GM12874 (cell line): ENCODE measurements at regions not wholly inside any gene's neighbourhood (a gene's known extent, or its start where the extent isn't known, plus 50 kb on each side); places are given as distances from the start of the nearest gene placed in this dataset.

ENCODE experiments used
- TF ChIP-seq, protein P1 (sequence below): IDR thresholded peaks from 2 replicates; pipeline ENCODE4 v1.5.1; 2011; ENCODE audit warnings: low read depth, mild to moderate bottlenecking, control low read depth, low read length, moderate library complexity; ENCODE audit not compliant: insufficient read depth

DNA sequence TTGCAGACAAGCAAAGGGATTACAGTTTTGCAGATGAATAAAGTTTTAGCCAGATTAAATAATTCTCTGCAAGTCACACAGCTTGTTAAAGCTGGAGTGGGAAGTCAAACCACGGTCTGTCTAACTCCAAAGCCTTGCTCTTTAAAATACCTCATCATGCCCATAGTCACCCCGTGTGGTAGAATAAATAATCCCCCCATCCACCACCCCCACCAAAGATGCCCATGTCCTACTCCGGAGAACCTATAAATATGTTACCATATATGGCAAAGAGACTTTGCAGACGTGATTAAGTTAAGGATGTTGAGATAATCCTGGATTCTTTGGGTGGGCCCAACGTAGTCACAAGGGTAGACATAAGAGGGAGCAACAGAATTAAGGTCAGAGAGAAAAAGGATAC lies 118.7 kb downstream of the BEND2 start:
- TF ChIP-seq, protein P1, sequence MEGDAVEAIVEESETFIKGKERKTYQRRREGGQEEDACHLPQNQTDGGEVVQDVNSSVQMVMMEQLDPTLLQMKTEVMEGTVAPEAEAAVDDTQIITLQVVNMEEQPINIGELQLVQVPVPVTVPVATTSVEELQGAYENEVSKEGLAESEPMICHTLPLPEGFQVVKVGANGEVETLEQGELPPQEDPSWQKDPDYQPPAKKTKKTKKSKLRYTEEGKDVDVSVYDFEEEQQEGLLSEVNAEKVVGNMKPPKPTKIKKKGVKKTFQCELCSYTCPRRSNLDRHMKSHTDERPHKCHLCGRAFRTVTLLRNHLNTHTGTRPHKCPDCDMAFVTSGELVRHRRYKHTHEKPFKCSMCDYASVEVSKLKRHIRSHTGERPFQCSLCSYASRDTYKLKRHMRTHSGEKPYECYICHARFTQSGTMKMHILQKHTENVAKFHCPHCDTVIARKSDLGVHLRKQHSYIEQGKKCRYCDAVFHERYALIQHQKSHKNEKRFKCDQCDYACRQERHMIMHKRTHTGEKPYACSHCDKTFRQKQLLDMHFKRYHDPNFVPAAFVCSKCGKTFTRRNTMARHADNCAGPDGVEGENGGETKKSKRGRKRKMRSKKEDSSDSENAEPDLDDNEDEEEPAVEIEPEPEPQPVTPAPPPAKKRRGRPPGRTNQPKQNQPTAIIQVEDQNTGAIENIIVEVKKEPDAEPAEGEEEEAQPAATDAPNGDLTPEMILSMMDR: no peak

DNA sequence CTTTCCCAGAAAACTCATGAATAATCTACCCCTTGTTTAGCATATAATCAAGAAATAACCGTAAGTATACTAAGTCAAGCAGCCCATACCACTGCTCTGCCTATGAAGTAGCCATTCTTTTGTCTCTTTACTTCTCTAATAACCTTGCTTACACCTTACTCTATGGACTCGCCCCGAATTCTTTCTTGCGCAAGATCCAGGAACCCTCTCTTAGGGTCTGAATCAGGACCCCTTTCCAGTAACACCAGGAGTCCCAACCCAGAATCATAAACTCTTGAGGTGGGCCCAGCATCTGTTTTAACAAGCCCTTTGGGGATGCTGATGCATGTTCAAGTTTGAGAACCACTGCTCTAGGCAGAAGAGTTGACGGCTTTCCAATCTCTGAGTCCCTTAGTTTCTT lies 119.6 kb downstream of the BEND2 start:
- TF ChIP-seq, protein P1: no peak

DNA sequence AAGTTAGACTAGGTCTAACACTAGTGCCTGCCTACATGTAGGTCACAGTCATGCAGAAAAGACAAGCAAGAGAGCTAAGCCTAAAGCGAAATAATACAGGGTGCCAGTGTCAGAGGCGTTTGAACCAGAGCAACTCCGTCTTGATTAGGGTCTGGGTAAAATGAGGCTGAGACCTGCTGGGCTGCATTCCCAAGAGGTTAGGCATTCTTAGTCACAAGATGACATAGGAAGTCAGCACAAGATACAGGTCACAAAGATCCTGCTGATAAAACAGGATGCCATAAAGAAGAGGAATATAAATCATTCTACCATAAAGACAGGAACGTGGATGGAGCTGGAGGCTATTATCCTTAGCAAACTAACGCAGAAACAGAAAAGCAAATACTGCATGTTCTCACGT lies 120.9 kb downstream of the BEND2 start:
- TF ChIP-seq, protein P1: no peak

DNA sequence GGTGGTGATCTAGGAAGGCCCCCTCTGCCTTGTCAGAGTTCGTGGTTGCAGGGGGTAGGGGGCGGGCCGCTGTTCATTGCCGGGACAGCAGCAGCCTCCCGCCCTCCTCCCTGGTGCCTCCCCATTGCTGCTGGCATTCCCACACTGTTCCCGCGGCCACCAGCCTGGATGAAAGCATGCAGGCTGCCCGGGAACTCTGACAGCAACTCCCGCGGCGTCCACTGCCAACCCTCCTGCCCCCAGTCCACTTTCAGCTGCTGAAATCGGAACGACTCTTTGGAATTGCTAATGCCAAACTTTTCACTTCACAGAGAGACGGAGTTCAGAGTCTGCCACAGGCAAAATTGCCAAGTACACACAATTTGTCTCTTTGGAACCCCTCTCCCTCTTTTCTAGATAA lies 121.9 kb downstream of the BEND2 start:
- TF ChIP-seq, protein P1: no peak

DNA sequence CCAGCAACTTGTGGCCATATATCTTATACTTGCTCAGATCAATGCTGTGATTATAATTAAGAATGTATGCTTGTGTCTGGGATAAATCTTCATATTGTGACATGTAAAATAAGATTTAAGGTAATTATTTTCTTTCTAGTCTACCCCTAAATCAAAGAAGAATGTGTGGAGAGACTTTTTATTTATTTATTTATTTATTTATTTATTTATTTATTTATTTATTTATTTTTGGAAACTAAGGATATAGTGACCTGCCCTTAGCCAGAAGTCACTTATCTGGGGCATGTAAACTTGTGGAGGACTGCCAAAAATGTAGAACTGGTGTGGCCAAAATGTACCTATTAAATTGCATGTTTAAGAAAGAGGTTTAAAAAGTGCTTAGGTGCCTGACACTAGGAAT lies 144.3 kb downstream of the BEND2 start:
- TF ChIP-seq, protein P1: no peak

DNA sequence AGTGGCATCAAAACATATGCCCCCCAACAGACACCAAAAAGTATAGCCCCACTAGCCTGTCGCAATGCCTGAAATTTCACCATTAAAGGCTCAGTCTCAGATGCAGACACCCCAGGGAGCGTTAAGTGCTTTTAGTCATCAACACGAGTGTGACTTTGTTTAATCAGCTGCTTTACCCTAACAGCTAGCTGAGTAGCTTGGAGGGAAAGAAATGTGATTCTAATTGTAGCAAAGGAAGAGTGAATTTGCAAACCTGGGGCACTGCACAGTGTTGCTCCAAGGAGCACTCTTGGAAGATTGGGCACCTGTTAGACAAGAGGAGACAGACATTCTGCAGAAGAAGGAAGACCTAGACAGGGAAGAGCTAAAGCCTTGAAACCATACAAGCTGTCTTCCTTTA lies 145.1 kb downstream of the BEND2 start:
- TF ChIP-seq, protein P1: no peak

DNA sequence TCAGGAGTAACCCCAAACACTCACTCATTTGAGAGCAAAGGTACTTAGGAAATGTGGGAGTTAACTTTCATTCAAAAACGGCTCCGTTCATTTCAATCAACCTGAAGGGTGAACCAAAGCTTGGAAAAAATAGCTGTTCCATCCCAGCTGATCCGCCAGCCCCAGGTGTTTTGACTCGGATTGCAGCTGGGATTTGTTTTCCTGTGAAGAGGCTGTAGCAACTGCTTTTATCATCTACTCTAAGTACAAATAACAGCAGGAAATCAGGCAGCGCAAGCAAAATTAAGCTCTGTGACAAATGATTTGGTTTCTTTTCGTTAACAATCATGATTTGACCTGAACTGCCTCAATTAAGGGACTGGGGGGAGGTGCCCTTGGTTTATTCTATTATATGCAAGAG lies 154.7 kb downstream of the BEND2 start:
- TF ChIP-seq, protein P1: no peak

DNA sequence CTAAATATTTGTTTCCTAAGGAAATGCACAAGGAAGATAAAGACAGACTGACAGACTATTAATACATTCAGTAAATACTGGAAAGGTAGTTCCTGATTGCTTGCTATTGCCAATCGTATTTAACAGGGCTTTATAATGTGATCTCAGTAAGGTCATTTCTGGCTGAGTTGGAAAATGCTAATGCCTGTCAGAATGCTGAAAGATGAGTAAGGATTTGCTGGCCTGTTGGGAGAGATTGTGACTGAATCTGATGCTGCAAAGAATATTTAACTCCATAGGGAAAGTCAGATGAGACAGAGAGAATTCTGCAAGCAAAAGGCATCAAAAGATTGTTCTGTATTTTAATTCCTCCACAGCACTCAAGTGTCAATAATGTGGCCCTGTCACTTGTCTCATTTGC lies 169.0 kb downstream of the BEND2 start:
- TF ChIP-seq, protein P1: no peak
